ENCODE measurements at regions not wholly inside any gene's neighbourhood (a gene's known extent, or its start where the extent isn't known, plus 50 kb on each side); places are given as distances from the start of the nearest gene placed in this dataset.
A peak's percentile ranks its signal among the peaks of the same experiment; 100 is the strongest.

GRCh38 chr5:158519433-158520021 lies 580.2 kb downstream of the EBF1 start (continued):
- TF ChIP-seq ZNF7 (CRISPR knock-in tag; IDR thresholded peaks at IDR 0.05), result no peak
- no peak for TF ChIP-seq MAF1 (CRISPR knock-in tag; IDR thresholded peaks at IDR 0.05; ENCODE audit: borderline replicate concordance)
- peak; percentile 40; the same call in 1 of the 2 replicates for TF ChIP-seq NCOR1 (IDR thresholded peaks at IDR 0.05; ENCODE audit: borderline replicate concordance, low read length)
- no peak for TF ChIP-seq MYNN (CRISPR knock-in tag; IDR thresholded peaks at IDR 0.05; ENCODE audit: low read depth)
- peak; percentile 54; the same call in 1 of the 2 replicates for TF ChIP-seq ZNF503 (CRISPR knock-in tag; IDR thresholded peaks at IDR 0.05)
- TF ChIP-seq ZBTB20 (CRISPR knock-in tag; IDR thresholded peaks at IDR 0.05; ENCODE audit: borderline replicate concordance, low read depth), result no peak
- TF ChIP-seq MZF1 (CRISPR knock-in tag; IDR thresholded peaks at IDR 0.05; ENCODE audit: borderline replicate concordance), result no peak
- TF ChIP-seq ZNF770 (CRISPR knock-in tag; IDR thresholded peaks at IDR 0.05), result no peak
- TF ChIP-seq, protein P1, sequence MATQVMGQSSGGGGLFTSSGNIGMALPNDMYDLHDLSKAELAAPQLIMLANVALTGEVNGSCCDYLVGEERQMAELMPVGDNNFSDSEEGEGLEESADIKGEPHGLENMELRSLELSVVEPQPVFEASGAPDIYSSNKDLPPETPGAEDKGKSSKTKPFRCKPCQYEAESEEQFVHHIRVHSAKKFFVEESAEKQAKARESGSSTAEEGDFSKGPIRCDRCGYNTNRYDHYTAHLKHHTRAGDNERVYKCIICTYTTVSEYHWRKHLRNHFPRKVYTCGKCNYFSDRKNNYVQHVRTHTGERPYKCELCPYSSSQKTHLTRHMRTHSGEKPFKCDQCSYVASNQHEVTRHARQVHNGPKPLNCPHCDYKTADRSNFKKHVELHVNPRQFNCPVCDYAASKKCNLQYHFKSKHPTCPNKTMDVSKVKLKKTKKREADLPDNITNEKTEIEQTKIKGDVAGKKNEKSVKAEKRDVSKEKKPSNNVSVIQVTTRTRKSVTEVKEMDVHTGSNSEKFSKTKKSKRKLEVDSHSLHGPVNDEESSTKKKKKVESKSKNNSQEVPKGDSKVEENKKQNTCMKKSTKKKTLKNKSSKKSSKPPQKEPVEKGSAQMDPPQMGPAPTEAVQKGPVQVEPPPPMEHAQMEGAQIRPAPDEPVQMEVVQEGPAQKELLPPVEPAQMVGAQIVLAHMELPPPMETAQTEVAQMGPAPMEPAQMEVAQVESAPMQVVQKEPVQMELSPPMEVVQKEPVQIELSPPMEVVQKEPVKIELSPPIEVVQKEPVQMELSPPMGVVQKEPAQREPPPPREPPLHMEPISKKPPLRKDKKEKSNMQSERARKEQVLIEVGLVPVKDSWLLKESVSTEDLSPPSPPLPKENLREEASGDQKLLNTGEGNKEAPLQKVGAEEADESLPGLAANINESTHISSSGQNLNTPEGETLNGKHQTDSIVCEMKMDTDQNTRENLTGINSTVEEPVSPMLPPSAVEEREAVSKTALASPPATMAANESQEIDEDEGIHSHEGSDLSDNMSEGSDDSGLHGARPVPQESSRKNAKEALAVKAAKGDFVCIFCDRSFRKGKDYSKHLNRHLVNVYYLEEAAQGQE (IDR thresholded peaks at IDR 0.05; ENCODE audit: borderline replicate concordance in 1 of 2, low read depth in 1 of 2, low read length in 2 of 2), result 0 out of 4 replicates have a peak, but pooled peaks of 1 of the 2 experiments have one; percentile 29
- no peak for TF ChIP-seq SMARCE1 (IDR thresholded peaks at IDR 0.05; ENCODE audit: borderline replicate concordance)
- peak; percentile 50; the same call in 1 of the 2 replicates for TF ChIP-seq ZKSCAN8 (CRISPR knock-in tag; IDR thresholded peaks at IDR 0.05; ENCODE audit: borderline replicate concordance)
- TF ChIP-seq ZNF878 (CRISPR knock-in tag; IDR thresholded peaks at IDR 0.05), result peak; percentile 32; the same call in 1 of the 2 replicates
- TF ChIP-seq HNF4A (CRISPR knock-in tag; IDR thresholded peaks at IDR 0.05), result peak; percentile 81
- no peak for TF ChIP-seq PLRG1 (conservative IDR thresholded peaks at IDR 0.05)
- peak; percentile 49; the same call in 1 of the 2 replicates for TF ChIP-seq NFIC (IDR thresholded peaks at IDR 0.05; ENCODE audit: low read length)
- TF ChIP-seq MIXL1 (CRISPR knock-in tag; IDR thresholded peaks at IDR 0.05), result peak; percentile 92
- peak; percentile 44; the same call in 1 of the 2 replicates for TF ChIP-seq TFE3 (CRISPR knock-in tag; IDR thresholded peaks at IDR 0.05)
- no peak for TF ChIP-seq ZNF546 (CRISPR knock-in tag; conservative IDR thresholded peaks at IDR 0.05)
- TF ChIP-seq NKX3-1 (CRISPR knock-in tag; IDR thresholded peaks at IDR 0.05), result no peak
- no peak for TF ChIP-seq RFXANK (CRISPR knock-in tag; IDR thresholded peaks at IDR 0.05)
- no peak for TF ChIP-seq ZNF569 (CRISPR knock-in tag; IDR thresholded peaks at IDR 0.05; ENCODE audit: borderline replicate concordance)
- no peak for TF ChIP-seq ZFP36 (IDR thresholded peaks at IDR 0.05; ENCODE audit: borderline replicate concordance, low read depth, low read length, partially characterized antibody)
